MM.1S (cell line): ENCODE measurements at regions not wholly inside any gene's neighbourhood (a gene's known extent, or its start where the extent isn't known, plus 50 kb on each side); places are given as distances from the start of the nearest gene placed in this dataset.

ENCODE experiments used
- CTCF ChIP-seq: fragments of 300-600 bp; sonication (generic); IDR thresholded peaks from 2 replicates; pipeline ENCODE4 v1.5.1; 2016; ENCODE audit warnings: antibody characterized with exemption, low read length, mixed read lengths
- EZH2 ChIP-seq: fragments of 300-600 bp; sonication (generic); optimal IDR thresholded peaks from 2 replicates; pipeline ENCODE3; 2017; ENCODE audit warnings: low read depth, mild to moderate bottlenecking, antibody characterized with exemption, low read length, mixed read lengths

- TF ChIP-seq CTCF, result no peak
- no peak for TF ChIP-seq EZH2
Observed at GRCh38 chr20:22529150-22530019, 55.0 kb downstream of the FOXA2 start.
